ENCODE measurements at regions not wholly inside any gene's neighbourhood (a gene's known extent, or its start where the extent isn't known, plus 50 kb on each side); places are given as distances from the start of the nearest gene placed in this dataset.

DNA sequence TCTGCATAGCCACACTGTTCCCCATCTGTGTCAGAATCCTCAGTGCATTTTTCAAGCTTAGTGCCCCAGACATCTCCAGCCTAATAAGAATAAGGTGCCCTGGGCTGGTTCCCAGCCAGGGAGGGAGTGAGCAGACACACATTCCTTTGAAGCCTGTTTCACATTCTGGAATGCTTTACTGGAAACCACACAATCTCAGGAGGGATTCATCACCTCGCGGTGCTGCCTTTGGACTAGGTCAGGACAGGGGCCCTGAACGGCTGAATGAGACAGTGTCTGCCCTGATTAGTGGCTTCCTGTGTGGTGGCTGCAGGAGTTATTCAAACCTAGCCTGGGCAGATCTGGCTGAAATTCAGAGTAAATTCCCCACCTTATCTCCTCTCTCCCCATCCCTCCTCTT, 108.0 kb upstream of the LDAH start:
- H2AFZ ChIP-seq (ENCODE audit: low read length), result no peak overlapping the region
- no peaks in the 10 kb centered on the region for H3K4me1 ChIP-seq (ENCODE audit: insufficient read depth, low read length, poor library complexity, severe bottlenecking)
- ChIA-PET CTCF (ENCODE audit: unreplicated experiment) (no interaction called here), POLR2A (interaction anchor here (0.7 kb wide), 1 partner anchor 232 kb away, joined by 3 read pairs; no protein-coding TSS in a partner anchor)
- H3K9me3 ChIP-seq (ENCODE audit: low read length), result no peaks in the 10 kb centered on the region
- TF ChIP-seq, protein P1, sequence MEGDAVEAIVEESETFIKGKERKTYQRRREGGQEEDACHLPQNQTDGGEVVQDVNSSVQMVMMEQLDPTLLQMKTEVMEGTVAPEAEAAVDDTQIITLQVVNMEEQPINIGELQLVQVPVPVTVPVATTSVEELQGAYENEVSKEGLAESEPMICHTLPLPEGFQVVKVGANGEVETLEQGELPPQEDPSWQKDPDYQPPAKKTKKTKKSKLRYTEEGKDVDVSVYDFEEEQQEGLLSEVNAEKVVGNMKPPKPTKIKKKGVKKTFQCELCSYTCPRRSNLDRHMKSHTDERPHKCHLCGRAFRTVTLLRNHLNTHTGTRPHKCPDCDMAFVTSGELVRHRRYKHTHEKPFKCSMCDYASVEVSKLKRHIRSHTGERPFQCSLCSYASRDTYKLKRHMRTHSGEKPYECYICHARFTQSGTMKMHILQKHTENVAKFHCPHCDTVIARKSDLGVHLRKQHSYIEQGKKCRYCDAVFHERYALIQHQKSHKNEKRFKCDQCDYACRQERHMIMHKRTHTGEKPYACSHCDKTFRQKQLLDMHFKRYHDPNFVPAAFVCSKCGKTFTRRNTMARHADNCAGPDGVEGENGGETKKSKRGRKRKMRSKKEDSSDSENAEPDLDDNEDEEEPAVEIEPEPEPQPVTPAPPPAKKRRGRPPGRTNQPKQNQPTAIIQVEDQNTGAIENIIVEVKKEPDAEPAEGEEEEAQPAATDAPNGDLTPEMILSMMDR (conservative IDR thresholded peaks at IDR 0.05; ENCODE audit: low read length), result no peak
- no peak for TF ChIP-seq EZH2phosphoT487 (IDR thresholded peaks at IDR 0.05; ENCODE audit: borderline replicate concordance, low read depth, low read length)
- no peaks in the 10 kb centered on the region for H3K79me2 ChIP-seq (ENCODE audit: insufficient read depth, low read depth, low read length)
- no peak overlapping the region for H3K4me2 ChIP-seq (ENCODE audit: low read length)
- no TSS peak for BruUV-seq (replicated peaks)
- H3K4me3 ChIP-seq (ENCODE audit: low read depth, low read length, poor library complexity, severe bottlenecking), result no peak overlapping the region
- no peak overlapping the region for H3K27ac ChIP-seq (ENCODE audit: low read depth, low read length, poor library complexity, severe bottlenecking)
- no peaks in the 10 kb centered on the region for H3K9me2 ChIP-seq (ENCODE audit: insufficient read depth, low read length)
- no peaks in the 10 kb centered on the region for H3K36me3 ChIP-seq (ENCODE audit: insufficient read depth, low read length)
- intact Hi-C loops (cut with micrococcal nuclease; ENCODE audit: unreplicated experiment), result no loop called here
- no peaks in the 10 kb centered on the region for H4K20me1 ChIP-seq (ENCODE audit: insufficient read depth, low read length)
- DNase-seq (ENCODE audit: low spot score), result no peak

GRCh38 chr2:20929721-20930120, 106.8 kb upstream of the LDAH start:
- BruUV-seq (replicated peaks), result no TSS peak
- no peaks in the 10 kb centered on the region for H3K9me3 ChIP-seq (ENCODE audit: low read length)
- no peaks in the 10 kb centered on the region for H3K79me2 ChIP-seq (ENCODE audit: insufficient read depth, low read depth, low read length)
- H3K4me3 ChIP-seq (ENCODE audit: low read depth, low read length, poor library complexity, severe bottlenecking), result no peak overlapping the region
- H3K27ac ChIP-seq (ENCODE audit: low read depth, low read length, poor library complexity, severe bottlenecking), result no peak overlapping the region
- no peak overlapping the region for H2AFZ ChIP-seq (ENCODE audit: low read length)
- H3K9me2 ChIP-seq (ENCODE audit: insufficient read depth, low read length), result no peaks in the 10 kb centered on the region
- DNase-seq (ENCODE audit: low spot score), result no peak
- H3K36me3 ChIP-seq (ENCODE audit: insufficient read depth, low read length), result no peaks in the 10 kb centered on the region
- H3K4me1 ChIP-seq (ENCODE audit: insufficient read depth, low read length, poor library complexity, severe bottlenecking), result no peaks in the 10 kb centered on the region
- ChIA-PET CTCF (ENCODE audit: unreplicated experiment) (no interaction called here), POLR2A (no interaction called here)
- H4K20me1 ChIP-seq (ENCODE audit: insufficient read depth, low read length), result no peaks in the 10 kb centered on the region
- no peak for TF ChIP-seq EZH2phosphoT487 (IDR thresholded peaks at IDR 0.05; ENCODE audit: borderline replicate concordance, low read depth, low read length)
- TF ChIP-seq, protein P1 (conservative IDR thresholded peaks at IDR 0.05; ENCODE audit: low read length), result no peak
- H3K4me2 ChIP-seq (ENCODE audit: low read length), result no peak overlapping the region
- intact Hi-C loops (cut with micrococcal nuclease; ENCODE audit: unreplicated experiment), result no loop called here

DNA sequence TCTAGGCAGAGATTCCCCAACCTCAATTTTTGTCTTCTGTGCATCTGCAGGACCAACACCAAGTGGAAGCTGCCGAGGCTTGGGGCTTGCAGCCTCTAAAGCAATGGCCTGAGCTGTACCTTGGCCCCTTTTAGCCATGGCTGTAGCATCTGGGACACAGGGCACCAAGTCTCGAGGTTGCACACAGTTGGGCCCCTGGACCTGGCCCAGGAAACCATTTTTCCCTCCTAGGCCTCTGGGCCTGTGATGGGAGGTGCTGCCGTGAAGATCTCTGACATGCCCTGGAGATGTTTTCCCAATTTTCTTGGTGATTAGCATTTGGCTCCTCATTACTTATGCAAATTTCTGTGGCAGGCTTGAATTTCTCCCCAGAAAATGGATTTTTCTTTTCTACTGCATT, 105.7 kb upstream of the LDAH start:
- no peaks in the 10 kb centered on the region for H3K79me2 ChIP-seq (ENCODE audit: insufficient read depth, low read depth, low read length)
- H3K27ac ChIP-seq (ENCODE audit: low read depth, low read length, poor library complexity, severe bottlenecking), result no peak overlapping the region
- ChIA-PET POLR2A (no interaction called here), CTCF (ENCODE audit: unreplicated experiment) (no interaction called here)
- H3K9me2 ChIP-seq (ENCODE audit: insufficient read depth, low read length), result no peaks in the 10 kb centered on the region
- no peak overlapping the region for H3K4me3 ChIP-seq (ENCODE audit: low read depth, low read length, poor library complexity, severe bottlenecking)
- no peak for TF ChIP-seq EZH2phosphoT487 (IDR thresholded peaks at IDR 0.05; ENCODE audit: borderline replicate concordance, low read depth, low read length)
- TF ChIP-seq, protein P1 (conservative IDR thresholded peaks at IDR 0.05; ENCODE audit: low read length), result no peak
- H3K9me3 ChIP-seq (ENCODE audit: low read length), result no peaks in the 10 kb centered on the region
- no TSS peak for BruUV-seq (replicated peaks)
- no peaks in the 10 kb centered on the region for H3K36me3 ChIP-seq (ENCODE audit: insufficient read depth, low read length)
- no peaks in the 10 kb centered on the region for H3K4me1 ChIP-seq (ENCODE audit: insufficient read depth, low read length, poor library complexity, severe bottlenecking)
- no peak overlapping the region for H2AFZ ChIP-seq (ENCODE audit: low read length)
- DNase-seq (ENCODE audit: low spot score), result no peak
- intact Hi-C loops (cut with micrococcal nuclease; ENCODE audit: unreplicated experiment), result no loop called here
- H4K20me1 ChIP-seq (ENCODE audit: insufficient read depth, low read length), result no peaks in the 10 kb centered on the region
- no peak overlapping the region for H3K4me2 ChIP-seq (ENCODE audit: low read length)

Data from OCI-LY7 (cell line).